GM23338 (cell line): ENCODE measurements at regions not wholly inside any gene's neighbourhood (a gene's known extent, or its start where the extent isn't known, plus 50 kb on each side); places are given as distances from the start of the nearest gene placed in this dataset.

ENCODE experiments used
- ATAC-seq: fragments of 200-7000 bp; cut with Tn5 transposase; 3 replicates; pipeline ENCODE4 v1.9.1; 2020
- DNase-seq: peaks from one replicate; pipeline ENCODE4 v3.0.0-alpha.2; 2015; ENCODE audit warnings: low spot score
- H2AFZ ChIP-seq: fragments of 200-600 bp; sonication (generic); 2 replicates; pipeline ENCODE4 v1.8.0; 2016; ENCODE audit warnings: antibody characterized with exemption, mild to moderate bottlenecking, moderate library complexity
- H3F3A ChIP-seq: fragments of 200-600 bp; sonication (generic); replicated peaks from 2 replicates; pipeline ENCODE4 v1.8.0; 2017; ENCODE audit warnings: antibody characterized with exemption, mixed run types, low read depth
- H3K27ac ChIP-seq: fragments of 200-600 bp; sonication (generic); 2 replicates; pipeline ENCODE4 v1.6.1; 2016; ENCODE audit warnings: low read depth
- H3K27me3 ChIP-seq: fragments of 200-600 bp; sonication (generic); 2 replicates; pipeline ENCODE4 v1.8.0; 2016; ENCODE audit warnings: mild to moderate bottlenecking, mixed run types, moderate library complexity; ENCODE audit not compliant: insufficient read depth
- H3K36me3 ChIP-seq: fragments of 200-600 bp; sonication (generic); 2 replicates; pipeline ENCODE4 v1.8.0; 2016; ENCODE audit warnings: mild to moderate bottlenecking; ENCODE audit not compliant: insufficient read depth
- H3K4me1 ChIP-seq: fragments of 200-600 bp; sonication (generic); 2 replicates; pipeline ENCODE4 v1.8.0; 2016; ENCODE audit warnings: mild to moderate bottlenecking, moderate library complexity; ENCODE audit not compliant: insufficient read depth
- H3K4me2 ChIP-seq: fragments of 200-600 bp; sonication (generic); 2 replicates; pipeline ENCODE4 v1.7.1; 2017; ENCODE audit warnings: mixed run types
- H3K4me3 ChIP-seq: fragments of 200-600 bp; sonication (generic); 2 replicates; pipeline ENCODE4 v1.6.1; 2016; ENCODE audit warnings: mixed run types
- H3K79me2 ChIP-seq: fragments of 200-600 bp; sonication (generic); replicated peaks from 2 replicates; pipeline ENCODE4 v1.8.0; 2017; ENCODE audit warnings: mild to moderate bottlenecking; ENCODE audit not compliant: insufficient read depth
- H3K9me2 ChIP-seq: fragments of 200-600 bp; sonication (generic); 2 replicates; pipeline ENCODE4 v1.8.0; 2017; ENCODE audit not compliant: insufficient read depth
- H4K20me1 ChIP-seq: fragments of 200-600 bp; sonication (generic); replicated peaks from 2 replicates; pipeline ENCODE4 v1.8.0; 2017; ENCODE audit warnings: mild to moderate bottlenecking; ENCODE audit not compliant: insufficient read depth
- H3K27ac Mint-ChIP-seq: 2 replicates; pipeline ENCODE4 v1.8.0; 2020; ENCODE audit warnings: inconsistent platforms, mild to moderate bottlenecking, moderate library complexity, mixed read lengths
- H3K27me3 Mint-ChIP-seq: 3 replicates; pipeline ENCODE4 v1.8.0; 2022; ENCODE audit warnings: low read depth, mild to moderate bottlenecking, moderate library complexity, mixed read lengths, inconsistent platforms; ENCODE audit not compliant: insufficient read depth, poor library complexity
- H3K36me3 Mint-ChIP-seq: 3 replicates; pipeline ENCODE4 v1.8.0; 2021; ENCODE audit warnings: low read depth, mild to moderate bottlenecking, inconsistent platforms, moderate library complexity, mixed read lengths
- H3K4me1 Mint-ChIP-seq: 3 replicates; pipeline ENCODE4 v1.8.0; 2020; ENCODE audit warnings: mild to moderate bottlenecking, inconsistent platforms, mixed read lengths
- H3K4me3 Mint-ChIP-seq: 3 replicates; pipeline ENCODE4 v1.8.0; 2021; ENCODE audit warnings: moderate library complexity, mild to moderate bottlenecking, inconsistent platforms, mixed read lengths
- H3K9me3 Mint-ChIP-seq: 3 replicates; pipeline ENCODE4 v1.8.0; 2020; ENCODE audit warnings: moderate library complexity, mild to moderate bottlenecking, inconsistent platforms, mixed read lengths
- CREB1 ChIP-seq: fragments of 250-450 bp; sonication (Bioruptor Pico); IDR thresholded peaks from 2 replicates; pipeline ENCODE4 v1.5.0; 2020; ENCODE audit warnings: low read depth, mild to moderate bottlenecking, moderate library complexity
- EZH2 ChIP-seq: fragments of 200-600 bp; sonication (generic); IDR thresholded peaks from one replicate; pipeline ENCODE4 v1.8.0; 2017; ENCODE audit warnings: antibody characterized with exemption, mild to moderate bottlenecking, low read depth; ENCODE audit not compliant: unreplicated experiment
- EZH2phosphoT487 ChIP-seq: fragments of 200-600 bp; sonication (generic); IDR thresholded peaks from one replicate; pipeline ENCODE4 v1.8.1; 2018; ENCODE audit warnings: antibody characterized with exemption; ENCODE audit not compliant: unreplicated experiment
- JUNB ChIP-seq: IDR thresholded peaks from one replicate; pipeline ENCODE4 v1.6.1; 2016; ENCODE audit warnings: antibody characterized with exemption; ENCODE audit not compliant: unreplicated experiment
- POLR2AphosphoS5 ChIP-seq: IDR thresholded peaks from 2 replicates; pipeline ENCODE4 v1.6.1; 2016; ENCODE audit warnings: antibody characterized with exemption, low read depth
- ZNF114 ChIP-seq: fragments of 250-450 bp; sonication (Bioruptor Pico); IDR thresholded peaks from 2 replicates; pipeline ENCODE4 v1.5.0; 2020; ENCODE audit warnings: mild to moderate bottlenecking, moderate library complexity
- TF ChIP-seq, protein P1 (sequence below): IDR thresholded peaks from one replicate; pipeline ENCODE4 v1.6.1; 2018; ENCODE audit warnings: antibody characterized with exemption; ENCODE audit not compliant: unreplicated experiment
- TF ChIP-seq, protein P2 (sequence below), 2 experiments: fragments of 200-600 bp in 1 of 2; sonication (generic) in 1 of 2; conservative IDR thresholded peaks; 2 replicates each; pipeline versions ENCODE4 v1.5.1 to v1.6.1; 2016 to 2017; ENCODE audit warnings: antibody characterized with exemption in 2 of 2, low read depth in 2 of 2, mild to moderate bottlenecking in 2 of 2, moderate library complexity in 1 of 2
- TF ChIP-seq, protein P3 (sequence below): fragments of 250-450 bp; sonication (Bioruptor Pico); IDR thresholded peaks from 2 replicates; pipeline ENCODE4 v1.5.0; 2020; ENCODE audit warnings: mild to moderate bottlenecking, moderate library complexity

DNA sequence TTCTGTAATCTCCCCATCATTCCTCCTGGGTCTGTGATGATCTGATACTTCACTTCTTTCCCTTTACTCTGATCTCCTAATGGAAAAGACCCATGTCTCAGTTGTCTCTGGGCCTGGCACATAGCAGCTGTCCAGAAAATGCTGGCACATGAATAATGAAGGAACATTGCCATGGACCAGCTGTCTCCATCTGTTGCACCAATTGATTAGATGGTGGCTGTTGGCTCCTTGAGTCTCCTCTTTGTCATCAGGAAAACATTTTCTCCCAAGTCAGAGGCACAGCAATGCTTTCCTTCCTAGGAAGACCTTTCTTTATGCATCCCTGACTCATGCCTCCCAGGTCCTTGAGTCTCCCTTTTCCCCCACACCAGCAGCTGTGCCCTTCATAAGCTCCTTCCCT is 286.2 kb upstream of the CXCR4 start:
- Mint-ChIP-seq H3K4me1 (peaks cover 16% of the 10 kb centered on the region), H3K27me3 (peaks cover 3% of the 10 kb centered on the region), H3K36me3 (no peaks in the 10 kb centered on the region), H3K4me3 (no peak overlapping the region), H3K27ac (no peak overlapping the region), H3K9me3 (no peaks in the 10 kb centered on the region)
- H3K27ac ChIP-seq, result no peak overlapping the region
- ATAC-seq (no peak), DNase-seq (no peak)
- no peak overlapping the region for H2AFZ ChIP-seq
- H3K4me3 ChIP-seq, result no peak overlapping the region
- no peaks in the 10 kb centered on the region for H3K79me2 ChIP-seq
- no peaks in the 10 kb centered on the region for H4K20me1 ChIP-seq
- no peak overlapping the region for H3K4me2 ChIP-seq
- 0 out of 2 replicates have a peak, but pooled peaks cover 13% of the 10 kb centered on the region for H3K9me2 ChIP-seq
- TF ChIP-seq CREB1, result no peak
- TF ChIP-seq POLR2AphosphoS5, result no peak
- TF ChIP-seq, protein P1, sequence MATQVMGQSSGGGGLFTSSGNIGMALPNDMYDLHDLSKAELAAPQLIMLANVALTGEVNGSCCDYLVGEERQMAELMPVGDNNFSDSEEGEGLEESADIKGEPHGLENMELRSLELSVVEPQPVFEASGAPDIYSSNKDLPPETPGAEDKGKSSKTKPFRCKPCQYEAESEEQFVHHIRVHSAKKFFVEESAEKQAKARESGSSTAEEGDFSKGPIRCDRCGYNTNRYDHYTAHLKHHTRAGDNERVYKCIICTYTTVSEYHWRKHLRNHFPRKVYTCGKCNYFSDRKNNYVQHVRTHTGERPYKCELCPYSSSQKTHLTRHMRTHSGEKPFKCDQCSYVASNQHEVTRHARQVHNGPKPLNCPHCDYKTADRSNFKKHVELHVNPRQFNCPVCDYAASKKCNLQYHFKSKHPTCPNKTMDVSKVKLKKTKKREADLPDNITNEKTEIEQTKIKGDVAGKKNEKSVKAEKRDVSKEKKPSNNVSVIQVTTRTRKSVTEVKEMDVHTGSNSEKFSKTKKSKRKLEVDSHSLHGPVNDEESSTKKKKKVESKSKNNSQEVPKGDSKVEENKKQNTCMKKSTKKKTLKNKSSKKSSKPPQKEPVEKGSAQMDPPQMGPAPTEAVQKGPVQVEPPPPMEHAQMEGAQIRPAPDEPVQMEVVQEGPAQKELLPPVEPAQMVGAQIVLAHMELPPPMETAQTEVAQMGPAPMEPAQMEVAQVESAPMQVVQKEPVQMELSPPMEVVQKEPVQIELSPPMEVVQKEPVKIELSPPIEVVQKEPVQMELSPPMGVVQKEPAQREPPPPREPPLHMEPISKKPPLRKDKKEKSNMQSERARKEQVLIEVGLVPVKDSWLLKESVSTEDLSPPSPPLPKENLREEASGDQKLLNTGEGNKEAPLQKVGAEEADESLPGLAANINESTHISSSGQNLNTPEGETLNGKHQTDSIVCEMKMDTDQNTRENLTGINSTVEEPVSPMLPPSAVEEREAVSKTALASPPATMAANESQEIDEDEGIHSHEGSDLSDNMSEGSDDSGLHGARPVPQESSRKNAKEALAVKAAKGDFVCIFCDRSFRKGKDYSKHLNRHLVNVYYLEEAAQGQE, result no peak
- no peak for TF ChIP-seq JUNB
- no peak for TF ChIP-seq EZH2
- TF ChIP-seq EZH2phosphoT487, result no peak
- TF ChIP-seq, protein P2, sequence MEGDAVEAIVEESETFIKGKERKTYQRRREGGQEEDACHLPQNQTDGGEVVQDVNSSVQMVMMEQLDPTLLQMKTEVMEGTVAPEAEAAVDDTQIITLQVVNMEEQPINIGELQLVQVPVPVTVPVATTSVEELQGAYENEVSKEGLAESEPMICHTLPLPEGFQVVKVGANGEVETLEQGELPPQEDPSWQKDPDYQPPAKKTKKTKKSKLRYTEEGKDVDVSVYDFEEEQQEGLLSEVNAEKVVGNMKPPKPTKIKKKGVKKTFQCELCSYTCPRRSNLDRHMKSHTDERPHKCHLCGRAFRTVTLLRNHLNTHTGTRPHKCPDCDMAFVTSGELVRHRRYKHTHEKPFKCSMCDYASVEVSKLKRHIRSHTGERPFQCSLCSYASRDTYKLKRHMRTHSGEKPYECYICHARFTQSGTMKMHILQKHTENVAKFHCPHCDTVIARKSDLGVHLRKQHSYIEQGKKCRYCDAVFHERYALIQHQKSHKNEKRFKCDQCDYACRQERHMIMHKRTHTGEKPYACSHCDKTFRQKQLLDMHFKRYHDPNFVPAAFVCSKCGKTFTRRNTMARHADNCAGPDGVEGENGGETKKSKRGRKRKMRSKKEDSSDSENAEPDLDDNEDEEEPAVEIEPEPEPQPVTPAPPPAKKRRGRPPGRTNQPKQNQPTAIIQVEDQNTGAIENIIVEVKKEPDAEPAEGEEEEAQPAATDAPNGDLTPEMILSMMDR (conservative IDR thresholded peaks at IDR 0.05; ENCODE audit: low read depth in 2 of 2), result no peak
- no peaks in the 10 kb centered on the region; the same call in 1 of the 2 replicates for H3K36me3 ChIP-seq
- no peaks in the 10 kb centered on the region for H3K27me3 ChIP-seq
- H3F3A ChIP-seq, result no peaks in the 10 kb centered on the region
- peaks cover 15% of the 10 kb centered on the region for H3K4me1 ChIP-seq

DNA sequence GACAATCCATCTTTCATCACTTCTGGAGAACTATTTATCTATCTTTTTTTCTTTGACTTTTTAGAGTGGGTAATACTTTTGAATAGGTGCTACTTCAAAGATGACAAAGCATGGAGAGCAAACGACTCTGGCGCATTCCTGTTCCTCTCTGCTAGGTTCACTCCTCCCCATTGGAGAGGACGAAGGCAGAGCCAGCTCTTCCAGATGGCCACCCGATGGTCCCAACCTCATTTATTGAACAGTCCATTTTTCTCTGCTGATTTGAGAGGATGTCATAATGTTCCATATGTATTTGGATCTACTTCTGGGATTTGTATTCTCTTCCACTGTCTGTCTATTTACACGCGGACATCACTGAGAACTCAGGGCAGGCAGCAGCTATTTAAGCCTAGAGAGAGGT is 284.3 kb upstream of the CXCR4 start:
- no peak overlapping the region for H3K4me3 Mint-ChIP-seq
- Histone ChIP-seq H3F3A (no peaks in the 10 kb centered on the region), H2AFZ (no peak overlapping the region), H3K9me2 (0 out of 2 replicates have a peak, but pooled peaks cover 13% of the 10 kb centered on the region), H3K36me3 (no peaks in the 10 kb centered on the region; the same call in 1 of the 2 replicates), H3K4me2 (no peak overlapping the region), H3K79me2 (no peaks in the 10 kb centered on the region), H3K27me3 (no peaks in the 10 kb centered on the region), H4K20me1 (no peaks in the 10 kb centered on the region), H3K4me3 (no peak overlapping the region), H3K4me1 (peaks cover 5% of the 10 kb centered on the region), H3K27ac (no peak overlapping the region)
- ATAC-seq, result no peak
- no peaks in the 10 kb centered on the region for H3K9me3 Mint-ChIP-seq
- H3K36me3 Mint-ChIP-seq, result no peaks in the 10 kb centered on the region
- H3K27me3 Mint-ChIP-seq, result peaks cover 6% of the 10 kb centered on the region
- DNase-seq, result no peak
- no peak overlapping the region for H3K27ac Mint-ChIP-seq
- peaks cover 2% of the 10 kb centered on the region; the same call in 2 of the 3 replicates for H3K4me1 Mint-ChIP-seq
- TF ChIP-seq, protein P3, sequence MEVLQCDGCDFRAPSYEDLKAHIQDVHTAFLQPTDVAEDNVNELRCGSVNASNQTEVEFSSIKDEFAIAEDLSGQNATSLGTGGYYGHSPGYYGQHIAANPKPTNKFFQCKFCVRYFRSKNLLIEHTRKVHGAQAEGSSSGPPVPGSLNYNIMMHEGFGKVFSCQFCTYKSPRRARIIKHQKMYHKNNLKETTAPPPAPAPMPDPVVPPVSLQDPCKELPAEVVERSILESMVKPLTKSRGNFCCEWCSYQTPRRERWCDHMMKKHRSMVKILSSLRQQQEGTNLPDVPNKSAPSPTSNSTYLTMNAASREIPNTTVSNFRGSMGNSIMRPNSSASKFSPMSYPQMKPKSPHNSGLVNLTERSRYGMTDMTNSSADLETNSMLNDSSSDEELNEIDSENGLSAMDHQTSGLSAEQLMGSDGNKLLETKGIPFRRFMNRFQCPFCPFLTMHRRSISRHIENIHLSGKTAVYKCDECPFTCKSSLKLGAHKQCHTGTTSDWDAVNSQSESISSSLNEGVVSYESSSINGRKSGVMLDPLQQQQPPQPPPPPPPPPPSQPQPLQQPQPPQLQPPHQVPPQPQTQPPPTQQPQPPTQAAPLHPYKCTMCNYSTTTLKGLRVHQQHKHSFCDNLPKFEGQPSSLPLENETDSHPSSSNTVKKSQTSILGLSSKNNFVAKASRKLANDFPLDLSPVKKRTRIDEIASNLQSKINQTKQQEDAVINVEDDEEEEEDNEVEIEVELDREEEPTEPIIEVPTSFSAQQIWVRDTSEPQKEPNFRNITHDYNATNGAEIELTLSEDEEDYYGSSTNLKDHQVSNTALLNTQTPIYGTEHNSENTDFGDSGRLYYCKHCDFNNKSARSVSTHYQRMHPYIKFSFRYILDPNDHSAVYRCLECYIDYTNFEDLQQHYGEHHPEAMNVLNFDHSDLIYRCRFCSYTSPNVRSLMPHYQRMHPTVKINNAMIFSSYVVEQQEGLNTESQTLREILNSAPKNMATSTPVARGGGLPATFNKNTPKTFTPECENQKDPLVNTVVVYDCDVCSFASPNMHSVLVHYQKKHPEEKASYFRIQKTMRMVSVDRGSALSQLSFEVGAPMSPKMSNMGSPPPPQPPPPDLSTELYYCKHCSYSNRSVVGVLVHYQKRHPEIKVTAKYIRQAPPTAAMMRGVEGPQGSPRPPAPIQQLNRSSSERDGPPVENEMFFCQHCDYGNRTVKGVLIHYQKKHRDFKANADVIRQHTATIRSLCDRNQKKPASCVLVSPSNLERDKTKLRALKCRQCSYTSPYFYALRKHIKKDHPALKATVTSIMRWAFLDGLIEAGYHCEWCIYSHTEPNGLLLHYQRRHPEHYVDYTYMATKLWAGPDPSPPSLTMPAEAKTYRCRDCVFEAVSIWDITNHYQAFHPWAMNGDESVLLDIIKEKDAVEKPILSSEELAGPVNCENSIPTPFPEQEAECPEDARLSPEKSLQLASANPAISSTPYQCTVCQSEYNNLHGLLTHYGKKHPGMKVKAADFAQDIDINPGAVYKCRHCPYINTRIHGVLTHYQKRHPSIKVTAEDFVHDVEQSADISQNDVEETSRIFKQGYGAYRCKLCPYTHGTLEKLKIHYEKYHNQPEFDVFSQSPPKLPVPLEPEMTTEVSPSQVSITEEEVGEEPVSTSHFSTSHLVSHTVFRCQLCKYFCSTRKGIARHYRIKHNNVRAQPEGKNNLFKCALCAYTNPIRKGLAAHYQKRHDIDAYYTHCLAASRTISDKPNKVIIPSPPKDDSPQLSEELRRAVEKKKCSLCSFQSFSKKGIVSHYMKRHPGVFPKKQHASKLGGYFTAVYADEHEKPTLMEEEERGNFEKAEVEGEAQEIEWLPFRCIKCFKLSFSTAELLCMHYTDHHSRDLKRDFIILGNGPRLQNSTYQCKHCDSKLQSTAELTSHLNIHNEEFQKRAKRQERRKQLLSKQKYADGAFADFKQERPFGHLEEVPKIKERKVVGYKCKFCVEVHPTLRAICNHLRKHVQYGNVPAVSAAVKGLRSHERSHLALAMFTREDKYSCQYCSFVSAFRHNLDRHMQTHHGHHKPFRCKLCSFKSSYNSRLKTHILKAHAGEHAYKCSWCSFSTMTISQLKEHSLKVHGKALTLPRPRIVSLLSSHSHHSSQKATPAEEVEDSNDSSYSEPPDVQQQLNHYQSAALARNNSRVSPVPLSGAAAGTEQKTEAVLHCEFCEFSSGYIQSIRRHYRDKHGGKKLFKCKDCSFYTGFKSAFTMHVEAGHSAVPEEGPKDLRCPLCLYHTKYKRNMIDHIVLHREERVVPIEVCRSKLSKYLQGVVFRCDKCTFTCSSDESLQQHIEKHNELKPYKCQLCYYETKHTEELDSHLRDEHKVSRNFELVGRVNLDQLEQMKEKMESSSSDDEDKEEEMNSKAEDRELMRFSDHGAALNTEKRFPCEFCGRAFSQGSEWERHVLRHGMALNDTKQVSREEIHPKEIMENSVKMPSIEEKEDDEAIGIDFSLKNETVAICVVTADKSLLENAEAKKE (CRISPR knock-in tag), result no peak
- no peak for TF ChIP-seq ZNF114 (CRISPR knock-in tag)
